Heart left ventricle (tissue), 13 donors: ENCODE measurements at regions not wholly inside any gene's neighbourhood (a gene's known extent, or its start where the extent isn't known, plus 50 kb on each side); places are given as distances from the start of the nearest gene placed in this dataset.

Source experiments
- POLR2A ChIP-seq, 2 donors: fragments of 450-650 bp; IDR thresholded peaks; one replicate each; pipeline ENCODE4 v1.6.1; 2017; ENCODE audit warnings: antibody characterized with exemption in 2 of 2, mild to moderate bottlenecking in 2 of 2, moderate library complexity in 2 of 2
- TF ChIP-seq, protein P1 (sequence below), 12 donors: fragments of 200-600 bp; sonication (generic) in 4 of 12; IDR thresholded peaks; one replicate each; pipeline versions ENCODE4 v1.5.0 to v1.8.0; 2018 to 2022; ENCODE audit warnings: antibody characterized with exemption in 12 of 12, mild to moderate bottlenecking in 5 of 12
- donor health status: ischemic (EF 13 %, LVEDD 7.1; RV severe dilation, severe dysfunction).
- donor health status: DM: no; HTN: yes; CAD: no.
- donor health status: DM: no; HTN: no; CAD: no.
- donor health status: ischemic (EF 25% LVEDD 6.9; RV normal size, moderate dysfunction).
- donor health status: ischemic (EF 25% LVEDD 5.7; RV mildly dilated, moderate dysfunction).
- donor health status: ischemic (EF 35%, LVEDD 5.7; RV mildly dilated, moderate dysfunction).
- donor health status: nonischemic (EF 11% LVEDD 7.7; RV severe dilation, severe dysfunction).
- donor health status: DM: yes; HTN: yes; CAD: no.
- donor health status: PGD.
- donor health status: ischemic (EF 29% LVEDD 5.4; RV normal size, mild dysfunction).
- donor health status: nonischemic (EF 23%, LVEDD 6.1; RV moderate dilation, normal function).

DNA sequence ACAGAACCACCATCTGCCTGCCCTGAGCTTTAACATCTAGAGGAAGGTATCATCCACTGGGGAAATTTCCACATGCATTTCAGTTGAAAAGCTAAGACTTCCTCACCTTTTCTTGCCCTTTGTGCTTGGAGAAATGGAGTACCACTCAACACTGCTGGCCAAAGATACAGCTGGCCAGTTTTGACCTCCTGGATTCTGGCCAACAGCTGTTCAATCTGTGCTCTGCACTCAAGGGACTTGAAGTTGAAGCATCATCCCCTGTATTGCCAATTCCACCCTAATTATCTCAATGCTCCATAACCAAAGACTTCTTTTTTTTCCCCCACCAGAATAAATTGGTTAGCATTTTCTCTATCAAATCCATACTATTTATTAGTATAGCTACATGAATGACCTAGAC, 70.4 kb upstream of the PRDM9 start:
- TF ChIP-seq, protein P1, sequence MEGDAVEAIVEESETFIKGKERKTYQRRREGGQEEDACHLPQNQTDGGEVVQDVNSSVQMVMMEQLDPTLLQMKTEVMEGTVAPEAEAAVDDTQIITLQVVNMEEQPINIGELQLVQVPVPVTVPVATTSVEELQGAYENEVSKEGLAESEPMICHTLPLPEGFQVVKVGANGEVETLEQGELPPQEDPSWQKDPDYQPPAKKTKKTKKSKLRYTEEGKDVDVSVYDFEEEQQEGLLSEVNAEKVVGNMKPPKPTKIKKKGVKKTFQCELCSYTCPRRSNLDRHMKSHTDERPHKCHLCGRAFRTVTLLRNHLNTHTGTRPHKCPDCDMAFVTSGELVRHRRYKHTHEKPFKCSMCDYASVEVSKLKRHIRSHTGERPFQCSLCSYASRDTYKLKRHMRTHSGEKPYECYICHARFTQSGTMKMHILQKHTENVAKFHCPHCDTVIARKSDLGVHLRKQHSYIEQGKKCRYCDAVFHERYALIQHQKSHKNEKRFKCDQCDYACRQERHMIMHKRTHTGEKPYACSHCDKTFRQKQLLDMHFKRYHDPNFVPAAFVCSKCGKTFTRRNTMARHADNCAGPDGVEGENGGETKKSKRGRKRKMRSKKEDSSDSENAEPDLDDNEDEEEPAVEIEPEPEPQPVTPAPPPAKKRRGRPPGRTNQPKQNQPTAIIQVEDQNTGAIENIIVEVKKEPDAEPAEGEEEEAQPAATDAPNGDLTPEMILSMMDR (IDR thresholded peaks at IDR 0.05): no peak
- TF ChIP-seq POLR2A (IDR thresholded peaks at IDR 0.05): no peak
